MM.1S (cell line): ENCODE measurements at regions not wholly inside any gene's neighbourhood (a gene's known extent, or its start where the extent isn't known, plus 50 kb on each side); places are given as distances from the start of the nearest gene placed in this dataset.

Source experiments
- DNase-seq: peaks from one replicate; pipeline ENCODE4 v3.0.0-alpha.2; 2015
- H2AFZ ChIP-seq: fragments of 300-600 bp; sonication (generic); 2 replicates; pipeline ENCODE4 v1.6.0; 2016; ENCODE audit warnings: antibody characterized with exemption, low read length
- H3F3A ChIP-seq: fragments of 300-600 bp; sonication (generic); 2 replicates; pipeline ENCODE4 v1.6.1; 2016; ENCODE audit warnings: mild to moderate bottlenecking, antibody characterized with exemption, low read length, moderate library complexity, mixed read lengths; ENCODE audit not compliant: insufficient read depth
- H3K27ac ChIP-seq: fragments of 300-600 bp; sonication (generic); 2 replicates; pipeline ENCODE4 v1.5.1; 2016; ENCODE audit warnings: mild to moderate bottlenecking, low read length
- H3K27me3 ChIP-seq: fragments of 300-600 bp; sonication (generic); replicated peaks from 2 replicates; pipeline ENCODE4 v1.6.0; 2016; ENCODE audit warnings: low read length; ENCODE audit not compliant: insufficient read depth
- H3K36me3 ChIP-seq: fragments of 300-600 bp; sonication (generic); replicated peaks from 2 replicates; pipeline ENCODE4 v1.6.1; 2016; ENCODE audit warnings: mild to moderate bottlenecking, low read length, mixed read lengths; ENCODE audit not compliant: insufficient read depth
- H3K4me1 ChIP-seq: fragments of 300-600 bp; sonication (generic); 2 replicates; pipeline ENCODE4 v1.6.1; 2016; ENCODE audit warnings: low read length, mixed read lengths
- H3K4me2 ChIP-seq: fragments of 300-600 bp; sonication (generic); 2 replicates; pipeline ENCODE4 v1.6.0; 2016; ENCODE audit warnings: low read depth, low read length
- H3K4me3 ChIP-seq: fragments of 300-600 bp; sonication (generic); 2 replicates; pipeline ENCODE4 v1.5.1; 2016; ENCODE audit warnings: low read length, mixed read lengths
- H3K79me2 ChIP-seq: fragments of 300-600 bp; sonication (generic); 2 replicates; pipeline ENCODE4 v1.6.1; 2016; ENCODE audit warnings: mixed run types, low read length, mixed read lengths
- H3K9ac ChIP-seq: fragments of 300-600 bp; sonication (generic); 2 replicates; pipeline ENCODE4 v1.6.1; 2016; ENCODE audit warnings: low read length, mixed read lengths
- H3K9me2 ChIP-seq: fragments of 300-600 bp; sonication (generic); replicated peaks from 2 replicates; pipeline ENCODE4 v1.6.1; 2016; ENCODE audit warnings: mild to moderate bottlenecking, low read length, mixed read lengths; ENCODE audit not compliant: insufficient read depth
- H3K9me3 ChIP-seq: fragments of 300-600 bp; sonication (generic); replicated peaks from 2 replicates; pipeline ENCODE4 v1.6.1; 2016; ENCODE audit warnings: mild to moderate bottlenecking, low read length, mixed read lengths; ENCODE audit not compliant: insufficient read depth
- H4K20me1 ChIP-seq: fragments of 300-600 bp; sonication (generic); 2 replicates; pipeline ENCODE4 v1.6.1; 2016; ENCODE audit warnings: mild to moderate bottlenecking, low read length, moderate library complexity, mixed read lengths; ENCODE audit not compliant: insufficient read depth
- CTCF ChIP-seq: fragments of 300-600 bp; sonication (generic); IDR thresholded peaks from 2 replicates; pipeline ENCODE4 v1.5.1; 2016; ENCODE audit warnings: antibody characterized with exemption, low read length, mixed read lengths
- EZH2 ChIP-seq: fragments of 300-600 bp; sonication (generic); optimal IDR thresholded peaks from 2 replicates; pipeline ENCODE3; 2017; ENCODE audit warnings: low read depth, mild to moderate bottlenecking, antibody characterized with exemption, low read length, mixed read lengths
- EZH2phosphoT487 ChIP-seq: fragments of 300-600 bp; sonication (generic); IDR thresholded peaks from 2 replicates; pipeline ENCODE4 v1.6.1; 2018; ENCODE audit warnings: antibody characterized with exemption, low read length

DNA sequence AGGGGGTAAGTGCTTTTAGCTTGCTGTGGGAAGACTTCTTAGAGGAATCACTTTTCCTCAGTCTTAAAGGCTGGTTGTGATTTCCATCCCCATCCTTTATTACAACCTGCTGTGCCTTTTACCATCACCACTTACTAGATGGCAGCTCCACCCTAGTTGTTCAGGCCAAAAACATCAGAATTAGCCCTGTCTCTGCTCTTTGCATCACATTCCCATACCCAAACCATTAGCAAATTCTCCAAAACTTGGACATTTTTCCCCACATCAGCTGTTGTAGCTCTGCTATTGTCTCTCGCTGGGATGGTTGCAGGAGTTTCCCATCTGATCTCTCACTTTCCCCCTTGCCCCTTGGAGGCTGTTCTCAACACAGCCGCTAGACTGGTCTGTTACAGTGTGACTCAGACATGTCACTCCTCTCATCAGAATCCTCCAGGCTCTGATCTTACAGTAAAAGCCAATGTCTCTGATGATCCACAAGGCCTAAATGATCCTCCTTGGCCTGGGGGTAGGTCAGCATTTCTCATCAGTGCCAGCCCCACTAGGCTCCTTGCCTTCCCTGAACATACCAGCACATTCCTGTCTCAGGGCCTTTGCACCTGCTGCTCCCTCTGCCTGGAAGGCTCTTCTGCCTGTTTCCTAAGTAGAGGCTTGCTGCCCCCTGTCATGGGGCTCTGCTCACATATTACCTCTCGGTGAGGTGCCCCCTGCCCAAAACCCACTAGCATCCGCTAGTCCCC, 102.5 kb downstream of the BEGAIN start:
- H3K4me3 ChIP-seq = no peak overlapping the region
- H3K36me3 ChIP-seq = no peaks in the 10 kb centered on the region
- no peak overlapping the region for H3K27ac ChIP-seq
- no peak overlapping the region for H2AFZ ChIP-seq
- H3K27me3 ChIP-seq = no peaks in the 10 kb centered on the region
- DNase-seq = no peak
- H3K9ac ChIP-seq = no peak overlapping the region
- H3K4me1 ChIP-seq = no peaks in the 10 kb centered on the region
- H3K9me2 ChIP-seq = no peaks in the 10 kb centered on the region
- TF ChIP-seq EZH2 (no peak), CTCF (no peak), EZH2phosphoT487 (no peak)
- no peaks in the 10 kb centered on the region for H3F3A ChIP-seq
- H3K4me2 ChIP-seq = no peak overlapping the region
- no peaks in the 10 kb centered on the region for H4K20me1 ChIP-seq
- H3K79me2 ChIP-seq = no peaks in the 10 kb centered on the region
- no peaks in the 10 kb centered on the region for H3K9me3 ChIP-seq

DNA sequence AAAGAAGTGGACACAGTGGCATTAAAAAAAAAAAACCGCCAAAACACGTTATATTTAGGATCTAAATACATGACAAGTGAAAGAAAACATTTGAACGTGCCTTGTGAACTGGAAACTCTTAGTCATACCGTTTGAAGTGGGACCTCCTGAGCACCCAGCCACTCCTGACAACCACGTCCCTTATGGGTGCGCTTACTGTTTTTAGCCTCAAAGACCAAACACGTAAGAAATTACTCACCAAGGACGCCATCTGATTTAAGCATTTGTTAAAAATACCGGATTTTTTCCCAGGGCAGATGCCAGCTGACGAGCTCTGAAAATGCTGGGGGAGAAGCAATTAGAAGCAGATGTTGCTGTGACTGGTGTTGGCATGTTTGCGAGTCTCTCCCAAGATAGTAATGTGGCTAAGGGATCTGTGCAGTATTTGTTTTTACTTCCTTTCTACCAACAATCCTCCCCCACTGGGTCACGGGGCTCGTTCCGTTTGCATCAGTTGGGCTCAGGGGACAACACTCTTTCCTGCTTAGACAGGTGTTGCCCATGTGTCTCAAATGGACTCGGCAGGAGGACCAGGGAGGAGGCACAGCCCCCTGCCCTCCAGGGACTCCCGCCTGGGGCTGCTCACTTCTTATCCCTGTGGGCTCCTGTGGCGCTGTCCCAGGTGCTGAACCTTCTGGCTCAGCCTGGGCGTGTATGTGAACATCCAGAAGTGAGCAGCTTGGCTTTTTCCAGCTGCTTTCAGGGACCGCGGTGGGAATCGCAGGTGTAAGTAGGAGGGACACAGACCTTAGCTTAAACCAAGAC, 101.0 kb downstream of the BEGAIN start:
- Histone ChIP-seq H3K27ac (no peak overlapping the region), H3K4me1 (no peaks in the 10 kb centered on the region), H3K4me2 (no peak overlapping the region), H3F3A (no peaks in the 10 kb centered on the region), H2AFZ (no peak overlapping the region), H3K9ac (no peak overlapping the region), H3K36me3 (no peaks in the 10 kb centered on the region), H3K79me2 (no peaks in the 10 kb centered on the region), H3K9me3 (no peaks in the 10 kb centered on the region), H4K20me1 (no peaks in the 10 kb centered on the region), H3K4me3 (no peak overlapping the region), H3K9me2 (no peaks in the 10 kb centered on the region), H3K27me3 (no peaks in the 10 kb centered on the region)
- TF ChIP-seq CTCF (no peak), EZH2phosphoT487 (no peak), EZH2 (no peak)
- DNase-seq = peak; percentile 29
